ENCODE measurements at regions not wholly inside any gene's neighbourhood (a gene's known extent, or its start where the extent isn't known, plus 50 kb on each side); places are given as distances from the start of the nearest gene placed in this dataset.

DNA sequence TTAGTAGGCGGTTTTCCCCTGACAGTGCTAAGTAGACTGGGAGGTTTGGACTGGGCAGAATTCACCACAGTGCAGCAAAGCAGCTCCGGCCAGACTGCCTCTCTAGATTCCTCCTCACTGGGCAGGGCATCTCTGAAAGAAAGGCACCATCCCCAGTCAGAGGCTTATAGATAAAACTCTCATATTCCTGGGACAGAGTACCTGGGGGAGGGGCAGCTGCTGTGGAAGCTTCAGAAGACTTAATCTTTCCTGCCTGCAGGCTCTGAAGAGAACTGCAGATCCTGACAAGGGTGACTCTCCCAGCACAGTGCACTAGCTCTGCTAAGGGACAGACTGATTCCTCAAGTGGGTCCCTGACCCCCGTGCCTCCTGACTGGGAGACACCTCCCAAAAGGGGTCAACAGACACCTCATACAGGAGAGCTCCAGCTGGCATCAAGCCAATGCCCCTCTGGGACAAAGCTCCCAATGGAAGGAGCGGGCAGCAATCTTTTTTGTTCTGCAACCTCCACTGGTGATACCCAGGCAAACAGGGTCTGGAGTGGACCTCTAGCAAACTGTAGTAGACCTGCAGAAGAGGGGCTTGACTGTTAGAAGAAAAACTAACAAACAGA is 266.8 kb upstream of the CRIM1 start:
- Histone ChIP-seq H3K27ac (no peak overlapping the region), H3K36me3 (no peaks in the 10 kb centered on the region), H3K9me3 (peaks cover 0 to 19% (median 0%) of the 10 kb centered on the region in 4 donors), H3K4me3 (no peak overlapping the region), H3K4me1 (no peaks in the 10 kb centered on the region), H3K27me3 (no peaks in the 10 kb centered on the region)
- 69 to 77% methylated on average over 4 of the region's 4 CpGs for WGBS, 2 donors
- TF ChIP-seq EP300 (IDR thresholded peaks at IDR 0.05) = no peak
- TF ChIP-seq, protein P1, sequence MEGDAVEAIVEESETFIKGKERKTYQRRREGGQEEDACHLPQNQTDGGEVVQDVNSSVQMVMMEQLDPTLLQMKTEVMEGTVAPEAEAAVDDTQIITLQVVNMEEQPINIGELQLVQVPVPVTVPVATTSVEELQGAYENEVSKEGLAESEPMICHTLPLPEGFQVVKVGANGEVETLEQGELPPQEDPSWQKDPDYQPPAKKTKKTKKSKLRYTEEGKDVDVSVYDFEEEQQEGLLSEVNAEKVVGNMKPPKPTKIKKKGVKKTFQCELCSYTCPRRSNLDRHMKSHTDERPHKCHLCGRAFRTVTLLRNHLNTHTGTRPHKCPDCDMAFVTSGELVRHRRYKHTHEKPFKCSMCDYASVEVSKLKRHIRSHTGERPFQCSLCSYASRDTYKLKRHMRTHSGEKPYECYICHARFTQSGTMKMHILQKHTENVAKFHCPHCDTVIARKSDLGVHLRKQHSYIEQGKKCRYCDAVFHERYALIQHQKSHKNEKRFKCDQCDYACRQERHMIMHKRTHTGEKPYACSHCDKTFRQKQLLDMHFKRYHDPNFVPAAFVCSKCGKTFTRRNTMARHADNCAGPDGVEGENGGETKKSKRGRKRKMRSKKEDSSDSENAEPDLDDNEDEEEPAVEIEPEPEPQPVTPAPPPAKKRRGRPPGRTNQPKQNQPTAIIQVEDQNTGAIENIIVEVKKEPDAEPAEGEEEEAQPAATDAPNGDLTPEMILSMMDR (IDR thresholded peaks at IDR 0.05) = no peak
- TF ChIP-seq POLR2A (IDR thresholded peaks at IDR 0.05) = no peak
- no peak for DNase-seq (ENCODE audit: low spot score in 2 of 2)

- no peaks in the 10 kb centered on the region for H3K27me3 ChIP-seq
- no peak overlapping the region for H3K27ac ChIP-seq
- WGBS, 2 donors = 80 to 85% methylated on average over 3 of the region's 3 CpGs
- H3K36me3 ChIP-seq = no peaks in the 10 kb centered on the region
- peaks cover 0 to 8% (median 0%) of the 10 kb centered on the region in 4 donors for H3K9me3 ChIP-seq
- TF ChIP-seq EP300 (IDR thresholded peaks at IDR 0.05) (no peak), POLR2A (IDR thresholded peaks at IDR 0.05) (no peak)
- TF ChIP-seq, protein P1 (IDR thresholded peaks at IDR 0.05) = no peak
- no peak for DNase-seq (ENCODE audit: low spot score in 2 of 2)
- no peak overlapping the region for H3K4me3 ChIP-seq
- no peaks in the 10 kb centered on the region for H3K4me1 ChIP-seq
Measured at GRCh38 chr2:36087344-36087743, 268.2 kb upstream of the CRIM1 start.

GRCh38 chr2:36079793-36080192 is 275.8 kb upstream of the CRIM1 start:
- no peaks in the 10 kb centered on the region for H3K9me3 ChIP-seq
- H3K27me3 ChIP-seq = no peaks in the 10 kb centered on the region
- H3K4me1 ChIP-seq = no peaks in the 10 kb centered on the region
- H3K4me3 ChIP-seq = no peak overlapping the region
- DNase-seq (ENCODE audit: low spot score in 2 of 2) = no peak
- H3K36me3 ChIP-seq = no peaks in the 10 kb centered on the region
- 87 to 94% methylated on average over 1 of the region's 1 CpG for WGBS, 2 donors
- no peak overlapping the region for H3K27ac ChIP-seq
- TF ChIP-seq POLR2A (IDR thresholded peaks at IDR 0.05) (no peak), EP300 (IDR thresholded peaks at IDR 0.05) (no peak)
- TF ChIP-seq, protein P1 (IDR thresholded peaks at IDR 0.05) = no peak

DNA sequence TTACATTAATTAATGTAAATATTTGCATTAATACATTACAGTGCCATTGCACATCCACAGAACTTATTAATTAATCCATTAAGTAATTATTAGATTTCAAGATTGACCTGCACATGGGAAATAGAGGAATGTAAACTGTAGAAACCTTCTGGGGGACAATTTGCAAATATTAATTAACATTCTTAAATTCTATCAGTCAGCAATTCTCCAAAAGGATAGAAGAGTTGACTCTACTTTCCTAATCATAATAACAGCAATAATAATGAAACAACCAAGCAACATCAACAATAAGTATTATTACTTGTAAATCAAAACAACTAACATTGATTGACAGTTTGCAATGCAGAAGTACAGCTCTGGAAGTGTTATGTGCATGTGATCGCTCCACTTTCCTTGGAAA is 281.6 kb upstream of the CRIM1 start:
- DNase-seq (ENCODE audit: low spot score in 2 of 2) = no peak
- TF ChIP-seq POLR2A (IDR thresholded peaks at IDR 0.05) (no peak), EP300 (IDR thresholded peaks at IDR 0.05) (no peak)
- TF ChIP-seq, protein P1 (IDR thresholded peaks at IDR 0.05) = no peak
- Histone ChIP-seq H3K36me3 (no peaks in the 10 kb centered on the region), H3K4me3 (no peak overlapping the region), H3K9me3 (no peaks in the 10 kb centered on the region), H3K27me3 (no peaks in the 10 kb centered on the region), H3K27ac (no peak overlapping the region), H3K4me1 (no peaks in the 10 kb centered on the region)
- WGBS, 2 donors = 0 to 3% methylated on average over 1 of the region's 1 CpG

DNA sequence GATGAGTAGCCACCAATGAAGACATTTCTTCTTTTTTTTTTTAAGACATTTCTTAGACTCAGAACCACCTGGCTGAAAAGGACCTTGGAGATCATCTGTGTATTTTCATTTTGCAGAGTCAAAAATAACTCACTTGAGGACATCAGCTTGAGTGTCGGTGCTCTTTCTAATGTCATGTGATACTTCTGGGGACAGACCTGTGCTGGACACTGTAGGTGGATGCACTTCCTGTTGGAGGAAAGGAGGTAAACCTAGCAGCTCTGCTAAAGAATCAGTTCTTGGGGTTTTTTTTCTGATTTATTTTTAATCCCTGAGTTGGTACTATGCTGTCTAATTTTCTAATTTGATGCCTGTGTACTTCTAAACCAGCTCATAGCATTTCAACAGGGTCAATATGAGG is 283.9 kb upstream of the CRIM1 start:
- no peaks in the 10 kb centered on the region for H3K4me1 ChIP-seq
- WGBS, 2 donors = 85 to 86% methylated on average over 1 of the region's 1 CpG
- H3K27me3 ChIP-seq = no peaks in the 10 kb centered on the region
- H3K36me3 ChIP-seq = no peaks in the 10 kb centered on the region
- H3K9me3 ChIP-seq = no peaks in the 10 kb centered on the region
- TF ChIP-seq POLR2A (IDR thresholded peaks at IDR 0.05) = no peak
- no peak for TF ChIP-seq EP300 (IDR thresholded peaks at IDR 0.05)
- TF ChIP-seq, protein P1 (IDR thresholded peaks at IDR 0.05) = no peak
- no peak overlapping the region for H3K27ac ChIP-seq
- H3K4me3 ChIP-seq = no peak overlapping the region
- DNase-seq (ENCODE audit: low spot score in 2 of 2) = no peak

Measured in tibial nerve (tissue), 4 donors.